ENCODE measurements at regions not wholly inside any gene's neighbourhood (a gene's known extent, or its start where the extent isn't known, plus 50 kb on each side); places are given as distances from the start of the nearest gene placed in this dataset.

- TF ChIP-seq GATA2 (IDR thresholded peaks at IDR 0.05; ENCODE audit: low read depth, low read length) = no peak
- TF ChIP-seq GATA3 (IDR thresholded peaks at IDR 0.05; ENCODE audit: low read depth, low read length) = no peak
These were observed 244.0 kb downstream of the BTBD3 start for GRCh38 chr20:12161734-12162133.

All from SH-SY5Y (cell line).